ENCODE measurements at regions not wholly inside any gene's neighbourhood (a gene's known extent, or its start where the extent isn't known, plus 50 kb on each side); places are given as distances from the start of the nearest gene placed in this dataset.

- DNase-seq (ENCODE audit: extremely low spot score), result no peak
- H3K9me3 ChIP-seq, result peaks cover 0 to 19% (median 2%) of the 10 kb centered on the region in 4 donors
- no peak overlapping the region for H3K4me3 ChIP-seq
- intact Hi-C loops (cut with DNase I), result no loop called here
- H3K36me3 ChIP-seq, result no peaks in the 10 kb centered on the region
- TF ChIP-seq, protein P1, sequence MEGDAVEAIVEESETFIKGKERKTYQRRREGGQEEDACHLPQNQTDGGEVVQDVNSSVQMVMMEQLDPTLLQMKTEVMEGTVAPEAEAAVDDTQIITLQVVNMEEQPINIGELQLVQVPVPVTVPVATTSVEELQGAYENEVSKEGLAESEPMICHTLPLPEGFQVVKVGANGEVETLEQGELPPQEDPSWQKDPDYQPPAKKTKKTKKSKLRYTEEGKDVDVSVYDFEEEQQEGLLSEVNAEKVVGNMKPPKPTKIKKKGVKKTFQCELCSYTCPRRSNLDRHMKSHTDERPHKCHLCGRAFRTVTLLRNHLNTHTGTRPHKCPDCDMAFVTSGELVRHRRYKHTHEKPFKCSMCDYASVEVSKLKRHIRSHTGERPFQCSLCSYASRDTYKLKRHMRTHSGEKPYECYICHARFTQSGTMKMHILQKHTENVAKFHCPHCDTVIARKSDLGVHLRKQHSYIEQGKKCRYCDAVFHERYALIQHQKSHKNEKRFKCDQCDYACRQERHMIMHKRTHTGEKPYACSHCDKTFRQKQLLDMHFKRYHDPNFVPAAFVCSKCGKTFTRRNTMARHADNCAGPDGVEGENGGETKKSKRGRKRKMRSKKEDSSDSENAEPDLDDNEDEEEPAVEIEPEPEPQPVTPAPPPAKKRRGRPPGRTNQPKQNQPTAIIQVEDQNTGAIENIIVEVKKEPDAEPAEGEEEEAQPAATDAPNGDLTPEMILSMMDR (IDR thresholded peaks at IDR 0.05), result no peak
- no peak for TF ChIP-seq EP300 (IDR thresholded peaks at IDR 0.05)
- TF ChIP-seq POLR2AphosphoS5 (IDR thresholded peaks at IDR 0.05), result no peak
- TF ChIP-seq POLR2A (IDR thresholded peaks at IDR 0.05; ENCODE audit: low read depth), result no peak
- no peak overlapping the region for H3K27ac ChIP-seq (replicated peaks in 1 of 4)
- H3K27me3 ChIP-seq, result no peaks in the 10 kb centered on the region
- peaks cover 0 to 10% (median 7%) of the 10 kb centered on the region in 4 donors for H3K4me1 ChIP-seq
- 74% methylated on average over 4 of the region's 4 CpGs for WGBS
Observed at GRCh38 chr6:149203509-149203908, 114.0 kb upstream of the TAB2 start.

DNA sequence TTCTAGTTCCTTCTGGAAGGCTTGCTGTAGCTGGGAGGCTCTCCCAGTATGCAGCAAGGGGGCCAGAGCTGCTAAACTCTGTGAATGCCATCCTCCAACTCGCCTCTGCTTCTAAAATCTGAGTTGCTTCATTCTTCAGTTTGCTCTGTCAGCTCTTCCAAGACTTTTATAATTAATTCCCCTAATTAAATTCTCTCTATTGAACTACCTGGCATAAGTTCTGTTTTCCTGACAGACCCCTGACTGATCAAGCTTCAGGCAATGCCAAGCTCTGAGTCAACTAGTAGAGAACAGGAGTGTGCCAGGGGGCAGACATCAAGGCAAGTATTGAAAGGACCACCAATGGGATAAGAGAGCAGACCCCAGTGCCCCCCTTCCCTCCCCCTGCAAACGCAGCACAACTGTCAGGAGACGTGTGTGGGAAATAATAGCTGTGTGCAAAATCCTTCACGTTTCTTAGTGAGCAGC lies 109.3 kb upstream of the TAB2 start:
- Histone ChIP-seq H3K36me3 (no peaks in the 10 kb centered on the region), H3K27me3 (no peaks in the 10 kb centered on the region), H3K9me3 (no peaks in the 10 kb centered on the region), H3K27ac (replicated peaks in 1 of 4) (no peak overlapping the region), H3K4me3 (no peak overlapping the region), H3K4me1 (peaks cover 4 to 34% (median 26%) of the 10 kb centered on the region in 4 donors)
- no peak for DNase-seq (ENCODE audit: extremely low spot score)
- TF ChIP-seq POLR2A (IDR thresholded peaks at IDR 0.05; ENCODE audit: low read depth) (no peak), POLR2AphosphoS5 (IDR thresholded peaks at IDR 0.05) (no peak), EP300 (IDR thresholded peaks at IDR 0.05) (no peak)
- TF ChIP-seq, protein P1 (IDR thresholded peaks at IDR 0.05), result no peak
- intact Hi-C loops (cut with DNase I), result no loop called here
- 61% methylated on average over 4 of the region's 4 CpGs for WGBS

GRCh38 chr6:149209871-149210775 lies 107.4 kb upstream of the TAB2 start:
- H3K27me3 ChIP-seq, result no peaks in the 10 kb centered on the region
- WGBS, result 48% methylated on average over 2 of the region's 2 CpGs
- H3K4me1 ChIP-seq, result peaks cover 4 to 34% (median 26%) of the 10 kb centered on the region in 4 donors
- H3K4me3 ChIP-seq, result no peak overlapping the region
- DNase-seq (ENCODE audit: extremely low spot score), result no peak
- intact Hi-C loops (cut with DNase I), result no loop called here
- TF ChIP-seq POLR2A (IDR thresholded peaks at IDR 0.05; ENCODE audit: low read depth) (no peak), EP300 (IDR thresholded peaks at IDR 0.05) (no peak), POLR2AphosphoS5 (IDR thresholded peaks at IDR 0.05) (no peak)
- TF ChIP-seq, protein P1 (IDR thresholded peaks at IDR 0.05), result no peak
- H3K27ac ChIP-seq (replicated peaks in 1 of 4), result peak overlapping the region in 1 of 4 donors; percentile 15
- no peaks in the 10 kb centered on the region for H3K36me3 ChIP-seq
- no peaks in the 10 kb centered on the region for H3K9me3 ChIP-seq

GRCh38 chr6:149211046-149211571 lies 106.4 kb upstream of the TAB2 start:
- Histone ChIP-seq H3K36me3 (no peaks in the 10 kb centered on the region), H3K4me1 (peaks cover 4 to 34% (median 26%) of the 10 kb centered on the region in 4 donors), H3K27me3 (no peaks in the 10 kb centered on the region), H3K9me3 (no peaks in the 10 kb centered on the region), H3K27ac (replicated peaks in 1 of 4) (peak overlapping the region in 1 of 4 donors; percentile 15), H3K4me3 (no peak overlapping the region)
- intact Hi-C loops (cut with DNase I), result no loop called here
- TF ChIP-seq EP300 (IDR thresholded peaks at IDR 0.05) (no peak), POLR2AphosphoS5 (IDR thresholded peaks at IDR 0.05) (no peak), POLR2A (IDR thresholded peaks at IDR 0.05; ENCODE audit: low read depth) (no peak)
- TF ChIP-seq, protein P1 (IDR thresholded peaks at IDR 0.05), result no peak
- no peak for DNase-seq (ENCODE audit: extremely low spot score)
- 73% methylated on average over 6 of the region's 6 CpGs for WGBS

Measured in esophagus muscularis mucosa (tissue), 4 donors.